Calu3 (cell line): ENCODE measurements at regions not wholly inside any gene's neighbourhood (a gene's known extent, or its start where the extent isn't known, plus 50 kb on each side); places are given as distances from the start of the nearest gene placed in this dataset.
"Not testable (repeated sequence)": the region's sequence is repeated elsewhere in the genome, so short reads cannot be mapped to it uniquely, and the experiment has no call there.

Source experiments
- BruUV-seq: library from RNA; stranded (reverse); fragments of 400-500 nt; replicated peaks from 2 replicates; lab custom pipeline; 2021; lab: Mats Ljungman, UMichigan
- CTCF ChIA-PET: fragments of 300-600 bp; sonication (Branson Sonifier 250); formaldehyde crosslinking; loops from one replicate; lab custom pipeline; 2022; ENCODE audit warnings: antibody characterized with exemption; lab: Charles Lee
- DNase-seq: peaks from one replicate; pipeline ENCODE4 v3.0.0; 2022
- H3K27ac Mint-ChIP-seq: one replicate; pipeline ENCODE4 v1.8.0; 2022; ENCODE audit warnings: mixed read lengths; ENCODE audit not compliant: unreplicated experiment
- H3K27me3 Mint-ChIP-seq: one replicate; pipeline ENCODE4 v1.8.0; 2022; ENCODE audit warnings: mixed read lengths; ENCODE audit not compliant: unreplicated experiment
- H3K36me3 Mint-ChIP-seq: one replicate; pipeline ENCODE4 v1.8.0; 2022; ENCODE audit warnings: mild to moderate bottlenecking, moderate library complexity, mixed read lengths; ENCODE audit not compliant: insufficient read depth, unreplicated experiment
- H3K4me1 Mint-ChIP-seq: one replicate; pipeline ENCODE4 v1.8.0; 2022; ENCODE audit warnings: mild to moderate bottlenecking, low read depth, mixed read lengths; ENCODE audit not compliant: unreplicated experiment
- H3K4me3 Mint-ChIP-seq: one replicate; pipeline ENCODE4 v1.8.0; 2022; ENCODE audit warnings: mild to moderate bottlenecking, low read depth, moderate library complexity, mixed read lengths; ENCODE audit not compliant: unreplicated experiment
- H3K9me3 Mint-ChIP-seq: one replicate; pipeline ENCODE4 v1.8.0; 2022; ENCODE audit warnings: low read depth, mixed read lengths; ENCODE audit not compliant: unreplicated experiment
- intact Hi-C: fragments of 100-400 bp; cut with micrococcal nuclease; formaldehyde crosslinking; loops from one replicate; pipeline ENCODE4 v1.10.0; 2022; ENCODE audit not compliant: unreplicated experiment
- TF ChIP-seq, protein P1 (sequence below): fragments of 200-600 bp; IDR thresholded peaks from one replicate; pipeline ENCODE4 v1.8.0; 2022; ENCODE audit warnings: antibody characterized with exemption; ENCODE audit not compliant: unreplicated experiment

DNA sequence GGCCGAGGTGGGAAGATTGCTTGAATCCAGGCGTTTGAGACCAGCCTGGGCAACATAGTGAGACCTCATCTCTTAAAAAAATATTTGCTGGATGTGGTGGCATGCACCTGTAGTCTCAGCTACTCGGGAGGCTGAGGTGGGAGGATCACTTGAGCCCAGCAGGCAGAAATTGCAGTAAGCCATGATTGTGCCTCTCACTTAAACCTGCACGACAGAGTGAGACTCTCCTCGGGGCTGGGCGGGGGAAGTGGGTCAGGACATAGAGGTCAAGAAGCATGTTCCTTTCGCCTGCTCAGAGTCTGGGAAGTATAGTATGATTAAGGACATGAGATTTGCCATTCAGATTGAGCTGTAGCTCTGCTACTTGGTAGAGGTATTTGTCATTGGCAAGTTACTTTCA, 52.3 kb downstream of the SEPTIN7 start:
- DNase-seq, H3K4me3 Mint-ChIP-seq, H3K36me3 Mint-ChIP-seq, H3K27ac Mint-ChIP-seq, H3K9me3 Mint-ChIP-seq, H3K27me3 Mint-ChIP-seq, H3K4me1 Mint-ChIP-seq, intact Hi-C loops, BruUV-seq: not testable (repeated sequence)
- CTCF ChIA-PET: interaction anchor here (0.5 kb wide), 1 partner anchor 199 kb away, joined by 6 read pairs; no protein-coding TSS in a partner anchor

DNA sequence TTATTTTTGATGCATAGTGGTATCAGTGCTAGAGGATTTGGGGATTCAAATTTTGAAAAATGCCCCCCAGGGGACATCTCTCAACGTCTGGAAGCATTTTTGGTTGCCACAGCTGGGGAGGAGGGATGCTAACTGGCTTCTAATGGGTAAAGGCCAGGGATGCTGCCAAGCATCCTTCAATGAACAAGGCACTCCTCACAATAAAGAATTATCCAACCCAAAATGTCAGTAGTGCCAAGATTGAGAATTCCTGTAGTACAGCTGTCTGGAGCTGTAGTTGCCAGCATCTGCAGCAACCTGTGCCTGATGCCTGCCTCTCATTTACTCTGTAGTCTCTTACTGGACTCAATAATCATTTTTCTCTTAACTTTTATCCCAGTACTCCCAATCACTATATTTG, 53.5 kb downstream of the SEPTIN7 start:
- TF ChIP-seq, protein P1, sequence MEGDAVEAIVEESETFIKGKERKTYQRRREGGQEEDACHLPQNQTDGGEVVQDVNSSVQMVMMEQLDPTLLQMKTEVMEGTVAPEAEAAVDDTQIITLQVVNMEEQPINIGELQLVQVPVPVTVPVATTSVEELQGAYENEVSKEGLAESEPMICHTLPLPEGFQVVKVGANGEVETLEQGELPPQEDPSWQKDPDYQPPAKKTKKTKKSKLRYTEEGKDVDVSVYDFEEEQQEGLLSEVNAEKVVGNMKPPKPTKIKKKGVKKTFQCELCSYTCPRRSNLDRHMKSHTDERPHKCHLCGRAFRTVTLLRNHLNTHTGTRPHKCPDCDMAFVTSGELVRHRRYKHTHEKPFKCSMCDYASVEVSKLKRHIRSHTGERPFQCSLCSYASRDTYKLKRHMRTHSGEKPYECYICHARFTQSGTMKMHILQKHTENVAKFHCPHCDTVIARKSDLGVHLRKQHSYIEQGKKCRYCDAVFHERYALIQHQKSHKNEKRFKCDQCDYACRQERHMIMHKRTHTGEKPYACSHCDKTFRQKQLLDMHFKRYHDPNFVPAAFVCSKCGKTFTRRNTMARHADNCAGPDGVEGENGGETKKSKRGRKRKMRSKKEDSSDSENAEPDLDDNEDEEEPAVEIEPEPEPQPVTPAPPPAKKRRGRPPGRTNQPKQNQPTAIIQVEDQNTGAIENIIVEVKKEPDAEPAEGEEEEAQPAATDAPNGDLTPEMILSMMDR: no peak
- BruUV-seq: no TSS peak
- Mint-ChIP-seq H3K27ac (no peak overlapping the region), H3K4me3 (no peak overlapping the region), H3K4me1 (peaks cover 10% of the 10 kb centered on the region), H3K36me3 (peaks cover under 1% of the 10 kb centered on the region), H3K27me3 (no peaks in the 10 kb centered on the region), H3K9me3 (peaks cover 3% of the 10 kb centered on the region)
- CTCF ChIA-PET: no interaction called here
- no peak for DNase-seq
- intact Hi-C loops: no loop called here

DNA sequence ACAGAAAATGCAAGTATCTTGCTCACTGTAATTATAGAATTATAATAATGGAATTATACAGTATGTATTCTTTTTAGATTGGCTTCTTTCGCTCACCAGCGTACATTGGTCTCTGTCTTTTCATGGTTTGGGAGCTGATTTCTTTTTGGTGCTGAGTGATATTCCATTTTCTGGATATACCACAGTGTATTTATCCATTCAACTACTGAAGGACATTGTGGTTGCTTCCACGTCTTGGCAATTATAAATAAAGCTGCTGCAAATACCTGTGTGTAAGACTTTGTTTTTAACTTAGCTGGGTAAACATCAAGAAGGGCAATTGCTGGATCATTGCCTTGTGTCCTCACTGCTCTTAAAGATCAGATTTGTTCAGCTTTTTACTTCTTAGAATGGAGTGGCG, 55.3 kb downstream of the SEPTIN7 start:
- no TSS peak for BruUV-seq
- H3K9me3 Mint-ChIP-seq: peaks cover 3% of the 10 kb centered on the region
- H3K27ac Mint-ChIP-seq: no peak overlapping the region

DNA sequence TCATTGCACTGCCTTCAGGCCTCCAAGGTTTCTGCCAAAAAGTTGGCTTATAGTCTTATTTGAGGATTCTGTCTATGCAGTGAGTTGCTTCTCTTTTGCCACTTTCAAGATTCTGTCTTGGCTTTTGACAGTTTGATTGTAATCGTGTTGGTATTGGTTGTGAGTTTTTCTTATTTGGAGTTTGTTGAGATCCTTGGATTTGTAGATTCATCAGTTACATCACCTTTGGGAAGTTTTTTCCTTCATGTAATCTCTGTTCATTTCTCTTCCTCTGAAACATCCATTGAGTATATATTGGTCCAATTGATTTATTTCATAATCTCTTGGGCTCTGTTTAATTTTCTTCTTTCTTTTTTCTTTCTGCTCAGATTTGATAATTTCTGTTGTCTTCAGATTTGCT, 59.8 kb downstream of the SEPTIN7 start:
- Mint-ChIP-seq H3K27me3 (no peaks in the 10 kb centered on the region), H3K36me3 (peaks cover 5% of the 10 kb centered on the region), H3K27ac (no peak overlapping the region), H3K4me3 (no peak overlapping the region), H3K4me1 (no peaks in the 10 kb centered on the region), H3K9me3 (peaks cover 3% of the 10 kb centered on the region)
- DNase-seq: no peak
- intact Hi-C loops: no loop called here
- TF ChIP-seq, protein P1: no peak
- BruUV-seq: no TSS peak
- CTCF ChIA-PET: interaction anchor here (0.6 kb wide), 1 partner anchor 1426 kb away, joined by 3 read pairs; no protein-coding TSS in a partner anchor

More for the DNA sequence above, 55.3 kb downstream of the SEPTIN7 start:
- Mint-ChIP-seq H3K36me3 (peaks cover 5% of the 10 kb centered on the region), H3K27me3 (no peaks in the 10 kb centered on the region), H3K4me1 (peaks cover 10% of the 10 kb centered on the region), H3K4me3 (no peak overlapping the region)
- DNase-seq: no peak
- intact Hi-C loops: no loop called here
- TF ChIP-seq, protein P1: no peak
- CTCF ChIA-PET: interaction anchor here (0.7 kb wide), 1 partner anchor 50 kb away, joined by 3 read pairs; no protein-coding TSS in a partner anchor

DNA sequence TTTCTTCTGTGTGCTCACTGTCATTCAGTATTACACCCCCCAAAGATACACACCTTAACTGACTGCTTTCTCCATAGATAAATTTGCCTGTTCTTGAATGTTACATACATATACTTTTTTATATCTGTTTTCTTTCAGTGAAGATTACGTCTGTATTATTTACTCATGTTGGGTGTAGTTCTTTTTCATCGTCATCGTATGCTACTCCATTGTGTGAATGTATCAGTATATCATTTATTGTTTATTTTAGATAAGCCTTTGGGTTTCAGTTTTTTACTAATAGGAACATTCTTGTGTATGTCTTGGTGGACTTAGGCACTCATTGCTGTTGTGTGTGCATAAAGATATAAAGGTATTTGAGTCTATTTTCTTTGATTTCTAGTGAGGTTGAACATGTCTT, 64.4 kb downstream of the SEPTIN7 start:
- Mint-ChIP-seq H3K9me3 (no peaks in the 10 kb centered on the region), H3K27me3 (no peaks in the 10 kb centered on the region), H3K36me3 (no peaks in the 10 kb centered on the region), H3K4me3 (no peak overlapping the region), H3K4me1 (no peaks in the 10 kb centered on the region), H3K27ac (no peak overlapping the region)
- TF ChIP-seq, protein P1: no peak
- intact Hi-C loops: no loop called here
- CTCF ChIA-PET: no interaction called here
- no TSS peak for BruUV-seq
- DNase-seq: no peak
